ENCODE measurements at regions not wholly inside any gene's neighbourhood (a gene's known extent, or its start where the extent isn't known, plus 50 kb on each side); places are given as distances from the start of the nearest gene placed in this dataset.
"Not testable (repeated sequence)": the region's sequence is repeated elsewhere in the genome, so short reads cannot be mapped to it uniquely, and the experiment has no call there.

GRCh38 chr12:72207486-72208409 lies 64.4 kb upstream of the TRHDE start:
- no peaks in the 10 kb centered on the region for H3K9me3 Mint-ChIP-seq (ENCODE audit: low read depth)
- TF ChIP-seq CTCF (IDR thresholded peaks at IDR 0.05; ENCODE audit: unreplicated experiment) = no peak
- H3K27me3 Mint-ChIP-seq = no peaks in the 10 kb centered on the region
- no peak overlapping the region for H3K27ac Mint-ChIP-seq
- peaks cover 13% of the 10 kb centered on the region for H3K4me1 Mint-ChIP-seq (ENCODE audit: low read depth)
- H3K36me3 Mint-ChIP-seq (ENCODE audit: insufficient read depth) = no peaks in the 10 kb centered on the region
- H3K4me3 Mint-ChIP-seq (ENCODE audit: low read depth) = no peak overlapping the region
- DNase-seq (ENCODE audit: low spot score, unreplicated experiment) = no peak

GRCh38 chr12:72209086-72209485 lies 63.1 kb upstream of the TRHDE start:
- Mint-ChIP-seq H3K9me3 (ENCODE audit: low read depth) (no peaks in the 10 kb centered on the region), H3K4me1 (ENCODE audit: low read depth) (peaks cover 13% of the 10 kb centered on the region), H3K27me3 (no peaks in the 10 kb centered on the region), H3K27ac (no peak overlapping the region), H3K4me3 (ENCODE audit: low read depth) (no peak overlapping the region), H3K36me3 (ENCODE audit: insufficient read depth) (no peaks in the 10 kb centered on the region)
- TF ChIP-seq CTCF (IDR thresholded peaks at IDR 0.05; ENCODE audit: unreplicated experiment) = no peak
- no peak for DNase-seq (ENCODE audit: low spot score, unreplicated experiment)

GRCh38 chr12:72214163-72214562 lies 58.0 kb upstream of the TRHDE start:
- Mint-ChIP-seq H3K4me1 (ENCODE audit: low read depth) (peaks cover 3% of the 10 kb centered on the region), H3K4me3 (ENCODE audit: low read depth) (no peak overlapping the region), H3K27ac (no peak overlapping the region), H3K36me3 (ENCODE audit: insufficient read depth) (no peaks in the 10 kb centered on the region), H3K9me3 (ENCODE audit: low read depth) (no peaks in the 10 kb centered on the region), H3K27me3 (no peaks in the 10 kb centered on the region)
- DNase-seq (ENCODE audit: low spot score, unreplicated experiment) = no peak
- TF ChIP-seq CTCF (IDR thresholded peaks at IDR 0.05; ENCODE audit: unreplicated experiment) = no peak

GRCh38 chr12:72215287-72215686 lies 56.9 kb upstream of the TRHDE start:
- not testable (repeated sequence) for H3K36me3 Mint-ChIP-seq (ENCODE audit: insufficient read depth); H3K9me3 Mint-ChIP-seq (ENCODE audit: low read depth); DNase-seq (ENCODE audit: low spot score, unreplicated experiment); H3K27ac Mint-ChIP-seq; H3K4me1 Mint-ChIP-seq (ENCODE audit: low read depth); H3K4me3 Mint-ChIP-seq (ENCODE audit: low read depth); H3K27me3 Mint-ChIP-seq

- Mint-ChIP-seq H3K36me3 (ENCODE audit: insufficient read depth) (no peaks in the 10 kb centered on the region), H3K9me3 (ENCODE audit: low read depth) (no peaks in the 10 kb centered on the region), H3K4me1 (ENCODE audit: low read depth) (no peaks in the 10 kb centered on the region), H3K4me3 (ENCODE audit: low read depth) (no peak overlapping the region), H3K27me3 (no peaks in the 10 kb centered on the region), H3K27ac (no peak overlapping the region)
- no peak for TF ChIP-seq CTCF (IDR thresholded peaks at IDR 0.05; ENCODE audit: unreplicated experiment)
- DNase-seq (ENCODE audit: low spot score, unreplicated experiment) = no peak
These were observed 52.2 kb upstream of the TRHDE start for GRCh38 chr12:72219937-72220336.
